Stimulated activated CD4-positive, alpha-beta T cell treated with anti-CD3 and anti-CD28 coated beads, Interleukin-4, amount 100 ng/mL, for 24 hours (primary cell): ENCODE measurements at regions not wholly inside any gene's neighbourhood (a gene's known extent, or its start where the extent isn't known, plus 50 kb on each side); places are given as distances from the start of the nearest gene placed in this dataset.
"Not testable (repeated sequence)": the region's sequence is repeated elsewhere in the genome, so short reads cannot be mapped to it uniquely, and the experiment has no call there.

Experiments used
- DNase-seq: peaks from one replicate; pipeline ENCODE4 v3.0.0-alpha.2; 2020

GRCh38 chr15:96181217-96181616 lies 149.3 kb upstream of the NR2F2 start:
- no peak for DNase-seq

DNA sequence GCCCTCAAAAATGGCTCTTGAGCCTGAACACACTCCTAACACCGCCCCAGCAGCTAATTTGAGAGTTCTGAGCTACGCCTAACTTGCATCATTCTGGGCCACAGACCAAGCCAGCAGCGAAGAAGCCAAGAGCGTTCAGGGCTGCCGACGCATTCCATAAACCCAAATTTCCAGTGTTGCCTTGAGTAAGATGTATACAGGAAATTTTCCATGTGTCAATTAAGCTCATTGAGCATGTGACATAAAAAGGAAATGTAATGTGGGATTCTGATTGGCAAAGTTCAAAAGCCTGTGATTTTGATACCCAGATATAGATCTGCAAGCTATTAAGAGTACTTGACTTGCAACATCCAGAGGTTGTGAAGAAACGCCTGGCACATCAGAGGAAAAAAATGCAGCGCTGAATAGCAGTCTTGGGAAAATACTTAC lies 148.6 kb upstream of the NR2F2 start:
- DNase-seq: no peak

DNA sequence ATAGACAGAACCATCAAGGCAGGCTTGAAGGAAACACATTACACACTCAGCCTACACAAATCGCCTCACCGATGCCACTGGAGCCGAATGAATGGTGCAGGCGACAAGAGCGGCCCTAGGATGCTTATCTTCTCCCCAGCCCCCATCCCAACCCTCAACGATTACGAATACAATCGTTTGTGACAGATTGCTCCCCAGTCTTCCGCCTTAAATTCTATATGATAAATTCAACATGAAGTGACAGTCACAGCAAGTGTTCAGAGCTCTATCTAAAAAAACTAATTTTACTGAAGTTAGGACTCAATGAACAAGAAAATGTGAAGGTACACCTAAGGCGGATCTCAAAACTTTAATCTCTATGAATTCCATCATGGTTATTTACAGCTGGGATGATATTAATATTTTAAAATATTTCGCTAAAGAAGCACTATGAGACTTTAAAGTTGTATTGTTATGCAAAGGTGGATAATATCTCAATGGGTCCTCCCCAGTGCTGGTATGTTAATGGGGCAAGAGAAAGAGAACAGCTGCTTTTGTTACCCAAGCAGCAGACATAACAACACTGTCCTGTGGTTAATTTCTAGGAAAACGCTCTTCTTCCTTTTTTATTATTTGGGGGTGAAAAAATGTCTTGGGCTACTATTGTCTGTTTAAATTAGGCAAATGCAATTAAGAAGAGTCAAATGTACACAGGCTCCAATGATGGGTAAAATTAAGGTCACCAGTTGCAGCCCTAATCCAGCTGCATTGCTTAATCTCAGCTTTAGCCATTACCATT lies 147.6 kb upstream of the NR2F2 start:
- DNase-seq: no peak

DNA sequence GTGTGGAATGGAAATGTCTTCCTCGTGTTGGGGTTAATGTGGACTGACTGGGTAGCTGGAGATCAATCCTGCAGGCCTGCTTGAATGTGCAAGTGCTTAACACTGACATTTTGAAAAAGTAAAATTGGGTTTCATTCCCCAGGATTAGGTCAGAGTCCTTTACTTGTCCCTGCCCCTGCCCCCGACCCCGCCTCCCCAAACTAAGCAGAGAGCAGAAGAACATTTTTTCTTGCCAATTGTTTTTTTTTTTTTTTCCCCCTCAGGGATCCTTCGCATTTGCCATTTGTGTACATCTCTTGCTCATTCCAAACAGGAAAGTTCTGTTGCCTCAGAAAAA lies 147.0 kb upstream of the NR2F2 start:
- DNase-seq: no peak

DNA sequence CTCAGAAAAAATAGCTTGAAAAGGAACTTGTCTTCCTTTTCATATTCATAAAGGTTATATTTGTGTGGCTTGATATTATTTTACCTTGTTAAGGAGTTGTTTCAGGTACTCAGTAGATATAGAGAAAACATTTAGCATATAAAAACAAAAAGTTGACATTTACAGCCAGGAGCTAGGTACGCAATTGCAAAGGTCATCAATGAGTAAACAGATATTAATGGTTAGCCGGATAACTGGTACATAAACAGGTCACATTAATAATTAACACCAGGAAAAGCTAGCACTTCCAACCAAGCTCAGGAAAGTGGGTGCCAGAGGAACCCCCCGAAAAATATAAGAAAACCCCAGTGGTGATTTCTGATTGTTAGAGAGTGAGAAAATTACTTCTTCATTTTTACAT lies 146.6 kb upstream of the NR2F2 start:
- DNase-seq: no peak

GRCh38 chr15:96184297-96184696 lies 146.2 kb upstream of the NR2F2 start:
- no peak for DNase-seq

- DNase-seq: no peak
Observed at GRCh38 chr15:96186105-96186504, 144.4 kb upstream of the NR2F2 start.

GRCh38 chr15:96187341-96188305 lies 142.9 kb upstream of the NR2F2 start:
- no peak for DNase-seq

- no peak for DNase-seq
Observed at GRCh38 chr15:96197721-96198120, 132.8 kb upstream of the NR2F2 start.

DNA sequence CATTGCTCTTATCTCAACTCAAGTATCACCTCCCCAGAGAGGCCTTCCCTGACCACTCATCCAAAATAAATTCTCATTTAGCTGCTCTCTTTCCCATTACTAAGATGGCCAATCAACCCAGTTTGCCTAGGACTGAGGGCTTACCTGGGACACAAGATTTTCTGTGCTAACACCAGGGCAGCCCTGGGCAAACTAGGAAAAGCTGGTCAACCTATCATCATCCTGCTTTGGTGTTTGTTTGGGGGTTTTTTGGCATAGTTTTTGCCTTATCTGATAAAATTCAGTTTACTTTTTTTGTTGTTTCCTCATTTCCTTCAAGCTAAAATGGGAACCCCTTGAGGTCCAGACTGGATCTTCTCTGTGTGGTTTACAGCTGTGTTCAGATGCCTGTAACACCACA lies 131.4 kb upstream of the NR2F2 start:
- DNase-seq: no peak

DNA sequence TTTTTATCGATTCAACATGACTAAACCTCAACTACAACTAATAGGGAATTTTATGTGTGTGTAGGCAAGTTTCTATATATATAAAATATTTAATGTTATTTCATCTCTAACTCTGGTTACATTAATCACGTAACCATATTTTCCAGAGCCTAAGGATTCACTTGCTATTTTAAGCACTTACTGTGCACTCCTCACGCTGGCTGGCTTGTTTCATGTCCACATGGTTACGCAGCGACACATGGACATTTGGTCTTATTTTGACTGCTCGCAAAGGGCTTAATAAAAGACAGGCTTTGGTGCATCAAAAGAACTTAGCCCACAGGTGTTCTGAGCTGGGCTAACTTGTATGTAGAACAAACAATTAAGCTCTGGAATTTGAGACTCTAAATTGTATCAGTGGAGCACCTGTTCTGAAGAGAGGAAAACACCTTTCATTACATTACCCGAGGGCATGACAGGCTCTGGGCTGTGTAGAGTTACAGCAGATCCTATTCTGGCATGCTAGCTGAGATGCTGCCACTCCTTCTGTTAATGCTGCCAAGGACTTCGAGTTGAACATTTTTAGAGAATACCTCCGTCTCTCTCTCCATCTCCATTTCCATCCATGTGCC lies 130.0 kb upstream of the NR2F2 start:
- no peak for DNase-seq

GRCh38 chr15:96201696-96202095 lies 128.8 kb upstream of the NR2F2 start:
- no peak for DNase-seq

DNA sequence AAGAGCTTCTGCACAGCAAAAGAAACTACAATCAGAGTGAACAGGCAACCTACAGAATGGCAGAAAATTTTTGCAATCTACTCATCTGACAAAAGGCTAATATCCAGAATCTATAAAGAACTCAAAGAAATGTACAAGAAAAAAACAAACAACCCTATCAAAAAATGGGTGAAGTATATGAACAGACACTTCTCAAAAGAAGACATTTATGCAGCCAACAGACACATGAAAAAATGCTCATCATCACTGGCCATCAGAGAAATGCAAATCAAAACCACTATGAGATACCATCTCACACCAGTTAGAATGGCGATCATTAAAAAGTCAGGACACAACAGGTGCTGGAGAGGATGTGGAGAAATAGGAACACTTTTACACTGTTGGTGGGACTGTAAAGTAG lies 124.9 kb upstream of the NR2F2 start:
- DNase-seq: not testable (repeated sequence)

DNA sequence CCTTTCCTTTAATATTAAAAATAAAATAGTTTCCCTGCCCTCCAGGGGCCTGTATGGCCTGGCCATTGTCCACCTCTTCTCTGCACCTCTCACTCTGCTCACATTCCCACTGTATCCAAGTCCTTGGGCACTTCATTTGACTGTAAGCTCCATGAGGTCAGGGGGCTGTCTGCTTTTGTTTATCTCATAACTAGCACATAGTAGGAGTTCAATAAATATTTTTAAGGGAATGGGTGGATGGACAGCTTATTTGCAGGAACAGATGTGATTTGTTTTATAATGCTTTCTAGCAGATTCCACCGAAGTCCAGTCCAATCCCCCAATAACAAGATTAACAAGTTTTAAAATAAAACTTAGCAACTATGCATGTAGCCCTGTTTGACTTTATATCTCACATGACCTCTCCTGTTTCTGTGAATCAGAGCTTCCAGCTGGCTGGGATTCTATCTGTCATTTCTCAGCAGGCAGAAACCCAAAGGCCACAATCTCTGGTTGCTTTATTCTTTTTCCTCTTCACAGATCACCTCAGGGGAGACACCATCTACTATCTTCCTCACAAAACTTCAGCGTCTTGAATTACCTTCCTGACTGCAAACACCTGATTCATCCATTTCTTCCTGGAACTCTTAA lies 123.0 kb upstream of the NR2F2 start:
- no peak for DNase-seq

GRCh38 chr15:96209285-96209735 lies 121.2 kb upstream of the NR2F2 start:
- no peak for DNase-seq

DNA sequence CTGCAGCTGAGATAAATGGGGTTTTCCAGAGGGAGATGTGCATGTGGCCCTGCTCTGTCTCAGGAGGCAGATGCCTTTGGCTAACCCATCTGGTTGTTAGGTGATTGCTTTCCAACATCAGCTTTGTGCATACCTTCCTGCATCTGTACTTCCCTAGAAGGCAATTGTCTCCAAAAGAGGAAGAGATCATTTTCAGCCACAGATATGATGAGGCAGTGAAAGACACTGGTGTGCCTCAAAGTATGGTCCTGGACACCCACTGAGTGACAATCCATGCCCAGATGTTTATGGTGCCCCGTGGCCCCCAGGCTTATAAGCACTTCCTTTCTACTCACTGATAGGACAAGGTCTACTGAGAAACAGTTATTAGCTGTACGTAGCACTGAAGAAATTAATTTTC lies 117.5 kb upstream of the NR2F2 start:
- no peak for DNase-seq

GRCh38 chr15:96213896-96214295 lies 116.6 kb upstream of the NR2F2 start:
- DNase-seq: no peak

DNA sequence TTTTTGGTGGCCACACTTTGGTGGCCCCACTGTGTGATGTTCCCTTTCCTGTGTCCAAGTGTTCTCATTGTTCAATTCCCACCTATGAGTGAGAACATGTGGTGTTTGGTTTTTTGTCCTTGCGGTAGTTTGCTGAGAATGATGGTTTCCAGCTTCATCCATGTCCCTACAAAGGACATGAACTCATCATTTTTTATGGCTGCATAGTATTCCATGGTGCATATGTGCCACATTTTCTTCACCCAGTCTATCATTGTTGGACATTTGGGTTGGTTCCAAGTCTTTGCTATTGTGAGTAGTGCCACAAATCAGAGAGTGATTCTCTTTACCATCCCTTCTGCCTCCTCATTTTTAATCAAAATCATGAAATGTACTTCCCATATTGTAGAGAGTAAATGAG lies 114.0 kb upstream of the NR2F2 start:
- DNase-seq: not testable (repeated sequence)

GRCh38 chr15:96217983-96218382 lies 112.5 kb upstream of the NR2F2 start:
- no peak for DNase-seq

GRCh38 chr15:96218623-96219455 lies 111.7 kb upstream of the NR2F2 start:
- no peak for DNase-seq

DNA sequence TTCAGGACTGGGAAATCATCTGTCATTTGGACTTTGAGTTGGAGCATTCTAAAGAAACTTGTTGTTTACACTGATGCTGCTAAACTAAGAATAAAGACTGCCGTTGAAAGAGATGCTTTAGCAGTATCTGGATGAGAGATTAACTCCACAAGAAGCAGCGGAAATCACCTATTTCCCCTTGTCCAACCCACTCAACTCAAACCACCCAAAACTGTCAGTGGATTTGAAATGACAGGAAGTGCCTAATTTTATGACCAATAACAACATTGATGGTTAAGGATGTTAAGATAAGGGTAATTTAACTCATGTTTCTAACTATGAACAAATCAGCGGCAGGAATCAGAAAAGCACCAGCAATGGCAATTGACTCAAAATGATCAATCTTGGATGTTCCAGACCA lies 110.8 kb upstream of the NR2F2 start:
- DNase-seq: no peak

DNA sequence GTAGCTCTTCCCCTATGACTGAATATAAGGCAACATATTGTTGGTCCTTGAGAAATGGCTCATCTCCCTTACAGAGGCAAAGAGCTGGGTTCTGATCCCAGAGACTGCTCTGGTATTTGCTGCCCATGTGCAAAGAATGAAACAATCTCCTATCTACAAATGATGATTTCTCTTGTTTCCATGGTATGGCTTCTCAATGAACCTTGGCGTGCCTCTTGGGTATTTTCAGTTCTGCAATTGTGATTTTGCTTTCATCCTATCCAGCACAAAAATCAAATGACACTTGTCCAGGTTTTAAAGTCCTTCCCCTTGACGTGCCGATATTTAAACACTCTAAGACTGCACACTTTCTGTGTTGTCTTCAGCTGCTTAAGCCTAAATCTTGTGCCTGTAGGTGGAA lies 109.8 kb upstream of the NR2F2 start:
- no peak for DNase-seq
